PC-9 (cell line): ENCODE measurements at regions not wholly inside any gene's neighbourhood (a gene's known extent, or its start where the extent isn't known, plus 50 kb on each side); places are given as distances from the start of the nearest gene placed in this dataset.

ENCODE experiments used
- BruUV-seq: library from RNA; stranded (reverse); fragments of 400-500 nt; replicated peaks from 2 replicates; lab custom pipeline; 2021; lab: Mats Ljungman, UMichigan
- CTCF ChIA-PET: fragments of 300-600 bp; sonication (Branson Sonifier 250); formaldehyde crosslinking; loops from one replicate; lab custom pipeline; 2022; ENCODE audit warnings: antibody characterized with exemption; lab: Charles Lee
- POLR2A ChIA-PET: fragments of 300-600 bp; sonication (Branson Sonifier 250); formaldehyde crosslinking; loops from one replicate; lab custom pipeline; 2022; ENCODE audit warnings: antibody characterized with exemption; ENCODE audit not compliant: unreplicated experiment; lab: Charles Lee
- DNase-seq, 2 experiments: peaks; one replicate each; pipeline versions ENCODE4 v3.0.0 to v3.0.0-alpha.2; 2015 to 2022; ENCODE audit warnings: mixed read lengths in 1 of 2
- H2AFZ ChIP-seq: fragments of 200-600 bp; sonication (generic); 2 replicates; pipeline ENCODE4 v1.8.1; 2017; ENCODE audit warnings: antibody characterized with exemption
- H3F3A ChIP-seq: fragments of 200-600 bp; sonication (generic); 2 replicates; pipeline ENCODE4 v1.8.1; 2017; ENCODE audit warnings: antibody characterized with exemption, mild to moderate bottlenecking, low read depth; ENCODE audit not compliant: insufficient read depth
- H3K27ac ChIP-seq: fragments of 200-600 bp; sonication (generic); 2 replicates; pipeline ENCODE4 v1.6.1; 2016; ENCODE audit warnings: mixed run types
- H3K27me3 ChIP-seq: fragments of 200-600 bp; sonication (generic); 2 replicates; pipeline ENCODE4 v1.6.1; 2016; ENCODE audit warnings: low read depth, mixed run types; ENCODE audit not compliant: insufficient read depth
- H3K36me3 ChIP-seq: fragments of 200-600 bp; sonication (generic); 2 replicates; pipeline ENCODE4 v1.6.1; 2016; ENCODE audit warnings: low read depth, mixed run types
- H3K4me1 ChIP-seq: fragments of 200-600 bp; sonication (generic); replicated peaks from 2 replicates; pipeline ENCODE4 v1.6.1; 2016; ENCODE audit warnings: mixed run types; ENCODE audit not compliant: insufficient read depth
- H3K4me2 ChIP-seq: fragments of 200-600 bp; sonication (generic); 2 replicates; pipeline ENCODE4 v1.6.1; 2017; ENCODE audit warnings: mixed run types
- H3K4me3 ChIP-seq: fragments of 200-600 bp; sonication (generic); 2 replicates; pipeline ENCODE4 v1.6.1; 2016; ENCODE audit warnings: mixed run types
- H3K79me2 ChIP-seq: fragments of 200-600 bp; sonication (generic); 2 replicates; pipeline ENCODE4 v1.6.1; 2017; ENCODE audit warnings: low read depth, mixed run types
- H3K9me2 ChIP-seq: fragments of 200-600 bp; sonication (generic); 2 replicates; pipeline ENCODE4 v1.8.1; 2017; ENCODE audit warnings: mild to moderate bottlenecking; ENCODE audit not compliant: insufficient read depth
- H3K9me3 ChIP-seq: fragments of 200-600 bp; sonication (generic); 2 replicates; pipeline ENCODE4 v1.8.1; 2016; ENCODE audit warnings: low read depth; ENCODE audit not compliant: insufficient read depth
- H4K20me1 ChIP-seq: fragments of 200-600 bp; sonication (generic); 2 replicates; pipeline ENCODE4 v1.8.1; 2017; ENCODE audit not compliant: insufficient read depth
- CTCF ChIP-seq: fragments of 200-600 bp; sonication (generic); conservative IDR thresholded peaks from 2 replicates; pipeline ENCODE4 v1.6.1; 2017; ENCODE audit warnings: mixed run types, antibody characterized with exemption, mild to moderate bottlenecking, moderate library complexity
- EZH2 ChIP-seq: fragments of 200-600 bp; sonication (generic); IDR thresholded peaks from 2 replicates; pipeline ENCODE4 v1.8.0; 2017; ENCODE audit warnings: antibody characterized with exemption, low read depth
- intact Hi-C: fragments of 100-400 bp; cut with micrococcal nuclease; formaldehyde crosslinking; loops from one replicate; pipeline ENCODE4 v1.10.0; 2022; ENCODE audit not compliant: unreplicated experiment

GRCh38 chr6:156440688-156441087, 336.5 kb upstream of the ARID1B start:
- Histone ChIP-seq H3K4me2 (no peak overlapping the region), H3K27me3 (no peaks in the 10 kb centered on the region), H3K9me2 (no peaks in the 10 kb centered on the region), H4K20me1 (no peaks in the 10 kb centered on the region), H3K27ac (no peak overlapping the region), H3K79me2 (no peaks in the 10 kb centered on the region), H3K9me3 (no peaks in the 10 kb centered on the region), H3K4me3 (no peak overlapping the region), H3K4me1 (no peaks in the 10 kb centered on the region), H3K36me3 (no peaks in the 10 kb centered on the region), H3F3A (no peaks in the 10 kb centered on the region), H2AFZ (no peak overlapping the region)
- intact Hi-C loops, result no loop called here
- no peak for TF ChIP-seq EZH2
- TF ChIP-seq CTCF, result no peak
- BruUV-seq, result no TSS peak
- CTCF ChIA-PET, result no interaction called here
- POLR2A ChIA-PET, result no interaction called here
- DNase-seq, result no peak

GRCh38 chr6:156438350-156438923, 338.7 kb upstream of the ARID1B start:
- no peaks in the 10 kb centered on the region for H3K36me3 ChIP-seq
- H3K27ac ChIP-seq, result no peak overlapping the region
- H3K4me2 ChIP-seq, result no peak overlapping the region
- no peaks in the 10 kb centered on the region for H3F3A ChIP-seq
- no peaks in the 10 kb centered on the region for H3K9me2 ChIP-seq
- no peaks in the 10 kb centered on the region for H3K9me3 ChIP-seq
- no peak overlapping the region for H3K4me3 ChIP-seq
- BruUV-seq, result no TSS peak
- H3K27me3 ChIP-seq, result no peaks in the 10 kb centered on the region
- no peak for TF ChIP-seq CTCF
- no peak for TF ChIP-seq EZH2
- no peaks in the 10 kb centered on the region for H3K4me1 ChIP-seq
- no peaks in the 10 kb centered on the region for H3K79me2 ChIP-seq
- ChIA-PET CTCF (no interaction called here), POLR2A (no interaction called here)
- no peak overlapping the region for H2AFZ ChIP-seq
- DNase-seq, result no peak
- intact Hi-C loops, result no loop called here
- H4K20me1 ChIP-seq, result no peaks in the 10 kb centered on the region

- Histone ChIP-seq H3K27me3 (no peaks in the 10 kb centered on the region), H3K4me1 (no peaks in the 10 kb centered on the region), H3K36me3 (no peaks in the 10 kb centered on the region), H3K9me3 (no peaks in the 10 kb centered on the region), H2AFZ (no peak overlapping the region), H3K27ac (no peak overlapping the region), H3K79me2 (no peaks in the 10 kb centered on the region), H3F3A (no peaks in the 10 kb centered on the region), H4K20me1 (no peaks in the 10 kb centered on the region), H3K4me2 (no peak overlapping the region), H3K9me2 (no peaks in the 10 kb centered on the region), H3K4me3 (no peak overlapping the region)
- intact Hi-C loops, result no loop called here
- POLR2A ChIA-PET, result no interaction called here
- peak in 1 of 2 experiments; percentile 44 for DNase-seq
- no peak for TF ChIP-seq EZH2
- no peak for TF ChIP-seq CTCF
- CTCF ChIA-PET, result no interaction called here
- no TSS peak for BruUV-seq
Observed at GRCh38 chr6:156437121-156437879, 339.9 kb upstream of the ARID1B start.
